HG03045 (cell line): ENCODE measurements at regions not wholly inside any gene's neighbourhood (a gene's known extent, or its start where the extent isn't known, plus 50 kb on each side); places are given as distances from the start of the nearest gene placed in this dataset.
"Not testable (repeated sequence)": the region's sequence is repeated elsewhere in the genome, so short reads cannot be mapped to it uniquely, and the experiment has no call there.

Source experiments
- ATAC-seq: cut with Tn5 transposase; IDR thresholded peaks from one replicate; pipeline ENCODE4 v1.9.1; 2021; ENCODE audit warnings: mild to moderate bottlenecking, moderate library complexity; ENCODE audit not compliant: unreplicated experiment

GRCh38 chr10:3958472-3958996 lies 173.5 kb upstream of the KLF6 start:
- ATAC-seq: no peak

GRCh38 chr10:3955955-3956617 lies 171.1 kb upstream of the KLF6 start:
- ATAC-seq: no peak

- ATAC-seq: no peak
These were observed 170.5 kb upstream of the KLF6 start for GRCh38 chr10:3955493-3955892.

GRCh38 chr10:3954615-3955014 lies 169.6 kb upstream of the KLF6 start:
- ATAC-seq: no peak

GRCh38 chr10:3954007-3954406 lies 169.0 kb upstream of the KLF6 start:
- ATAC-seq: not testable (repeated sequence)

- no peak for ATAC-seq
These were observed 167.0 kb upstream of the KLF6 start for GRCh38 chr10:3951993-3952392.

GRCh38 chr10:3950676-3951275 lies 165.8 kb upstream of the KLF6 start:
- no peak for ATAC-seq

GRCh38 chr10:3949711-3950110 lies 164.7 kb upstream of the KLF6 start:
- no peak for ATAC-seq

GRCh38 chr10:3948843-3949242 lies 163.8 kb upstream of the KLF6 start:
- ATAC-seq: no peak

- no peak for ATAC-seq
These were observed 161.5 kb upstream of the KLF6 start for GRCh38 chr10:3946234-3947229.

GRCh38 chr10:3945026-3945425 lies 160.0 kb upstream of the KLF6 start:
- ATAC-seq: no peak

GRCh38 chr10:3944591-3944990 lies 159.6 kb upstream of the KLF6 start:
- ATAC-seq: no peak

- ATAC-seq: no peak
These were observed 158.8 kb upstream of the KLF6 start for GRCh38 chr10:3943695-3944257.

GRCh38 chr10:3942937-3943489 lies 158.0 kb upstream of the KLF6 start:
- no peak for ATAC-seq

- no peak for ATAC-seq
These were observed 156.7 kb upstream of the KLF6 start for GRCh38 chr10:3941676-3942075.

GRCh38 chr10:3936422-3937040 lies 151.5 kb upstream of the KLF6 start:
- no peak for ATAC-seq

GRCh38 chr10:3935933-3936359 lies 150.9 kb upstream of the KLF6 start:
- ATAC-seq: no peak

- ATAC-seq: peak; percentile 97
These were observed 150.1 kb upstream of the KLF6 start for GRCh38 chr10:3935141-3935540.

GRCh38 chr10:3933733-3934132 lies 148.7 kb upstream of the KLF6 start:
- ATAC-seq: no peak
